ENCODE measurements at regions not wholly inside any gene's neighbourhood (a gene's known extent, or its start where the extent isn't known, plus 50 kb on each side); places are given as distances from the start of the nearest gene placed in this dataset.

DNA sequence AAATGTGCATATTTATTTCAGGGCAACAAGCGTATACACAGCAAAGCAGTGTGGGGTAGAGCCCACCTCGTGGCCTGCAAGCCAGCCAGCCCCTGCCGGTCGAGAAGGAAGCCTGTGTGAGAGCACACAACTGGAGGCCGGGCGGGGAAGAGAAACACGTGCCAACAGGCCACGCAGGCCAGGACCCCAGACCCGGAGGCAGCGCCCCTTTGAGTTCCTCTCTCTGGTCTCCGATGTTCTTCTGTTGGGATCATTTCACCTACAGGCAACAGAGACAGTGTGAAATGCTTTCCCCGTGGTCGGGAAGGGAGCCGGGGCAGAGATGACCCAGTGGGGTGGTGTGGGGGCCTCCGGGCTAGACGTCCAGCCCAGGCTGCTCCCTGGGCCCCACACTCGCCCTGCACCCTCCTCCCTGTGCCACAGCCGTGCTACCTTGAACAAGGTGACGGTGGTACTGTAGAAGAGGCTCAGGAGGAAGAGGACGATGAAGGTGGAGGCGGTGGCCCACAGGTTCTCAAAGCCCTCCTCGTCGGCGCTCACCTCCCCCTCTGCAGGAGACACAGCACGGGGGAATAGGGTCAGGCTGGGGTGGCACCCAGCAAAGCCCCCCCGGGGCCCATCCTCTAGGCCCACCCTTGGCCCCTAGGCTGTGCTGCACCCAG, 325.5 kb downstream of the TMEM121 start:
- TF ChIP-seq, protein P1, sequence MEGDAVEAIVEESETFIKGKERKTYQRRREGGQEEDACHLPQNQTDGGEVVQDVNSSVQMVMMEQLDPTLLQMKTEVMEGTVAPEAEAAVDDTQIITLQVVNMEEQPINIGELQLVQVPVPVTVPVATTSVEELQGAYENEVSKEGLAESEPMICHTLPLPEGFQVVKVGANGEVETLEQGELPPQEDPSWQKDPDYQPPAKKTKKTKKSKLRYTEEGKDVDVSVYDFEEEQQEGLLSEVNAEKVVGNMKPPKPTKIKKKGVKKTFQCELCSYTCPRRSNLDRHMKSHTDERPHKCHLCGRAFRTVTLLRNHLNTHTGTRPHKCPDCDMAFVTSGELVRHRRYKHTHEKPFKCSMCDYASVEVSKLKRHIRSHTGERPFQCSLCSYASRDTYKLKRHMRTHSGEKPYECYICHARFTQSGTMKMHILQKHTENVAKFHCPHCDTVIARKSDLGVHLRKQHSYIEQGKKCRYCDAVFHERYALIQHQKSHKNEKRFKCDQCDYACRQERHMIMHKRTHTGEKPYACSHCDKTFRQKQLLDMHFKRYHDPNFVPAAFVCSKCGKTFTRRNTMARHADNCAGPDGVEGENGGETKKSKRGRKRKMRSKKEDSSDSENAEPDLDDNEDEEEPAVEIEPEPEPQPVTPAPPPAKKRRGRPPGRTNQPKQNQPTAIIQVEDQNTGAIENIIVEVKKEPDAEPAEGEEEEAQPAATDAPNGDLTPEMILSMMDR (IDR thresholded peaks at IDR 0.05), result no peak
- TF ChIP-seq, protein P2, sequence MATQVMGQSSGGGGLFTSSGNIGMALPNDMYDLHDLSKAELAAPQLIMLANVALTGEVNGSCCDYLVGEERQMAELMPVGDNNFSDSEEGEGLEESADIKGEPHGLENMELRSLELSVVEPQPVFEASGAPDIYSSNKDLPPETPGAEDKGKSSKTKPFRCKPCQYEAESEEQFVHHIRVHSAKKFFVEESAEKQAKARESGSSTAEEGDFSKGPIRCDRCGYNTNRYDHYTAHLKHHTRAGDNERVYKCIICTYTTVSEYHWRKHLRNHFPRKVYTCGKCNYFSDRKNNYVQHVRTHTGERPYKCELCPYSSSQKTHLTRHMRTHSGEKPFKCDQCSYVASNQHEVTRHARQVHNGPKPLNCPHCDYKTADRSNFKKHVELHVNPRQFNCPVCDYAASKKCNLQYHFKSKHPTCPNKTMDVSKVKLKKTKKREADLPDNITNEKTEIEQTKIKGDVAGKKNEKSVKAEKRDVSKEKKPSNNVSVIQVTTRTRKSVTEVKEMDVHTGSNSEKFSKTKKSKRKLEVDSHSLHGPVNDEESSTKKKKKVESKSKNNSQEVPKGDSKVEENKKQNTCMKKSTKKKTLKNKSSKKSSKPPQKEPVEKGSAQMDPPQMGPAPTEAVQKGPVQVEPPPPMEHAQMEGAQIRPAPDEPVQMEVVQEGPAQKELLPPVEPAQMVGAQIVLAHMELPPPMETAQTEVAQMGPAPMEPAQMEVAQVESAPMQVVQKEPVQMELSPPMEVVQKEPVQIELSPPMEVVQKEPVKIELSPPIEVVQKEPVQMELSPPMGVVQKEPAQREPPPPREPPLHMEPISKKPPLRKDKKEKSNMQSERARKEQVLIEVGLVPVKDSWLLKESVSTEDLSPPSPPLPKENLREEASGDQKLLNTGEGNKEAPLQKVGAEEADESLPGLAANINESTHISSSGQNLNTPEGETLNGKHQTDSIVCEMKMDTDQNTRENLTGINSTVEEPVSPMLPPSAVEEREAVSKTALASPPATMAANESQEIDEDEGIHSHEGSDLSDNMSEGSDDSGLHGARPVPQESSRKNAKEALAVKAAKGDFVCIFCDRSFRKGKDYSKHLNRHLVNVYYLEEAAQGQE (IDR thresholded peaks at IDR 0.05), result no peak
